GM19043 (cell line): ENCODE measurements at regions not wholly inside any gene's neighbourhood (a gene's known extent, or its start where the extent isn't known, plus 50 kb on each side); places are given as distances from the start of the nearest gene placed in this dataset.

Experiments used
- ATAC-seq: cut with Tn5 transposase; IDR thresholded peaks from one replicate; pipeline ENCODE4 v1.9.1; 2021; ENCODE audit warnings: low read depth; ENCODE audit not compliant: unreplicated experiment

DNA sequence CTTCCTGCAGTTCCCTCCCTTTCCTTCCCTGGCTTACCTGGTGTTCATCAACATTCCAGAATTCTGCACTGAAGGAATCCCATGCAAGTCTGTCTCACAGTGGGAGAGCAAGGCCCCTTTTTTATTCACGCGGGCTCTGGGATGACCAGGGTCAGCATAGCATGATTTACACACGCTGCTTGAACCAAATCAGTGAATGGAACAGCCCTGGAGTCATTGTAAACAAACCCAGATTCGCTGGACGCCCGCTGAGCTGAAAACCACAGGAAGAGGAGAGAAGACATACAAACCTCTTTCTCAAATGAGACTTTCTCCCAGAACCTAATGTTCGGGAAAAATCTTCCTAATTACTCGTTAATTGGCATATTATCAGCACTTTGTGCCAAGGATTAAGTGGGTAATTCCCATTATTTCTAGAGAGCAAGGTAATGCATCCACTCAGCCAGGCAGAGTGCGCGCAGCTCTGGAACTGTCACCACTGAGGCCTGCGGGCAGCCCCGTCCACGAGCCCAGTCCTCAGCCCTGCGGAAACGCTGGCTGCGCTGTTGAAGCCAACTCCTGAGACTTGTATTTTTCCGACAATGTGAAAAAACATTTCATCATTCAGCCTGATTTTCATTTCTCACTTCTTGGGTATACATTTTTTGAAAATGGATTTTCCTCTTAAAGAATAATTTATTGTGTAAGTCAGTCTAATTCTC, 140.0 kb downstream of the ETS2 start:
- ATAC-seq: no peak

- ATAC-seq: no peak
Measured at GRCh38 chr21:38944903-38945302, 139.2 kb downstream of the ETS2 start.

- no peak for ATAC-seq
Measured at GRCh38 chr21:38944402-38944801, 138.7 kb downstream of the ETS2 start.

- ATAC-seq: no peak
Measured at GRCh38 chr21:38942748-38943211, 137.1 kb downstream of the ETS2 start.

GRCh38 chr21:38938769-38939168, 133.0 kb downstream of the ETS2 start:
- ATAC-seq: no peak

DNA sequence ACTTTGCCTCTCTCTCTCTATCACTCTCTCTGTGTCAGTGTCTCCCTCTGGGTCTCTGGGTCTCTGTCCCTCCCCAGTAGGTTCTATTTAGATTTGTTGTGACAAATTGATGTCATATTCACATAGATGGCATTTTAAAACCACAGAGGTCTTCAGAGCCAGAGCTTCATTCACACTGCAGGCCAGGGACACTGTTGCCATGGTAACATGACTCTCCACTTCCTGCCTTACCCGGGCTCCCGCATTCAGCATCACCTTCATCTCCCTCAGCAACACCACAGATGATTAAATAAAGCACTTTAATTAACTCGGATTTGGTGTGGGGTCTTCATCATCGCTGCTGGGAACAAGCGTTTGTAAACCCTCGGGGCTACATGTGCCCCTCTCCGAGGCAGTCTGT, 132.6 kb downstream of the ETS2 start:
- no peak for ATAC-seq

- ATAC-seq: no peak
Measured at GRCh38 chr21:38937844-38938243, 132.1 kb downstream of the ETS2 start.

DNA sequence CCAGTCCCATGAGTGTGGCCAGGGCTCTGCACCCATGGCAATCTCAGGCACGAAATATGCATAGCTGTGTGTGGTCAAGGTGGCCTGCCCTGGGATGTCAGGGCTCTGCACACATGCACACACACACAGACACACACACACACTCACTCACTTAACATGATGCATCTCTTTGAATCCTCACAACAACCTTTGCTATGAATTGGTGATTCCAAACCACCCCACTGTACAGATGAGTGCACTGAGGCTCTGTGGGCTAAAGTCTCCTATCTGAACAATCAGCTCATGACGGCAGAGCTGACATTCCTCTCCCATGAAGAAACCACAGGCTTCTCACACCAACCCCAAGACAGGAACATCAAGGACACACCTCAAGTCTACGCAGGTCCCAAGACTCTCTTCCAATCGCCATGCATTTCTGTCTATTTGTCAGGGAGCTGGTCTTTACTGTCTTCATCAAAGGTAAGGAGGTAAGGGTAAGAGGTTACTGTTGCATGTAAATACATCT, 131.6 kb downstream of the ETS2 start:
- ATAC-seq: no peak

GRCh38 chr21:38936240-38936639, 130.5 kb downstream of the ETS2 start:
- no peak for ATAC-seq

GRCh38 chr21:38933731-38934130, 128.0 kb downstream of the ETS2 start:
- no peak for ATAC-seq

DNA sequence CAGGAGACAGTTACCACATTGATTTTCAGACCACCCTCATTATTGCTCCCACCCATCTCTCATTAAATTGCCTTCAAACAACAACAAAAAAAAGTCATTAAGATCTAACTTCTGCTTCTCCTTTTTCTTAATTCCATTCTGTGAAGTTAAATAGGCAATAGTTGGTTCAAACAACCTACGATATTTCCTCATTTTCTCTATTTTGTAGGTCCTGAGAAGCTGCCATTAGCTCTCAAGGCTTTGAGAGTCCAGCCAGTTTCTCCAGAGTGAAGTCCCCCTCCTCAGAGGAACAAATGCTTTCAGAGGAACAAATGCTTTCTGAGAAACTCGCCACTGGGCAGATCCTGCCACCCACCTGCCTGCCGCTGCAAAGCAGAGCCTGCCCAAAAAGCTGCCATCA, 125.6 kb downstream of the ETS2 start:
- no peak for ATAC-seq

DNA sequence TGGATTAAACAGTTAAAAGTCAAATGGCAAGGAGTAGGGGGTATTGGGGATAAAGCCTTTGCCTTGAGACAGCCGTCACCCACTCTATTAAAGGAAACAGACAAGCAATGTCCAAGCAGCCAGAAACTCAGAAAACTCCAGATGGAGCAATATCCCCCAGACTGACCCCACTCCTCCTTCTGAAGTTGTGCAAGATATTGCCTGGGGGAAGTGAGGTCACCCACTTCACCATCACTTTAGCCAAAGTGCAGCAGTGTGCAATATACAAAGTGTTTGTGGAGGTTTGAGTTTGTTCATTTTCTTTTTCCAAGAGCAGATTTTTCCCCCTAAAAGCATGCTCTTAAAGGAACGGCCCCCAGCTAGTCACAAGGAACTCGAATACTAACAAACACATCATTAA, 125.1 kb downstream of the ETS2 start:
- ATAC-seq: no peak

DNA sequence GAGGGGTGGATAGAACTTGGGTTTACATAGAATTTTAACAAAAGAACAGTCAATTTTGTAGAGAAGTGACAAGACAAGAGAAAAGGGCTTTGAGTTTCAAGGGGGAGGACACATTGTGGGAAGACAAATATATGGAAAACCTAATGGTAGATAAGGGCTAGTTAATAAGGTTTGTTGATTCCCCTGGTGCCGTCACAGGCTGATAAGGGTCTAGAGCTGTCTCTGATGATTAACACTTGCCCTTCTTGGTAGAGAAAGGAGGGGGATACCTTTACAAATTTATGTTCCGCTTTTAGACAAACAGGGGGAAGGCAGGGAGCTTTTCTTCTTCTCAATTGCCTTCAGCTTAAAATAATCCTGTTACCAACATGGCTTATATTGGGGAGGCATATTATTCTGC, 124.3 kb downstream of the ETS2 start:
- ATAC-seq: no peak

GRCh38 chr21:38929652-38930051, 123.9 kb downstream of the ETS2 start:
- no peak for ATAC-seq

DNA sequence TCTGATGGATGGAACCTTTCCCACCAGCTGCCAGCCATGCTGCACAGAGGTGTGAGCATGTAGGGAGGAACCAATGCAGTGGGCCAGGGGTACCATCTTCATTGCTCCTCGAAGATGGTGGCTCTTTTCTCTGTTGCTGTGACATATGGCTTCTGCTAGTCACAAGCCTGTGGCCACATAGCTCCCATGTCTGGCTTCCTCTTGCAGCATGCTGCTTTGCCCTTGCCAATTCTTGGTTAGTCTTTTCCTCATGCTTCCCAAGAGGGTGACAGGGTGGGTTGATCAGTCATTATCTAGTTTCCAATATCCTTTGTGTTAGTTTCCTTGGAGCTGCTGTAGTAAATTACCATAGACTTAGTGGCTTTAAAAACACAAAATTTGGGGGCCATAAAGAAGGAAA, 123.4 kb downstream of the ETS2 start:
- ATAC-seq: no peak

DNA sequence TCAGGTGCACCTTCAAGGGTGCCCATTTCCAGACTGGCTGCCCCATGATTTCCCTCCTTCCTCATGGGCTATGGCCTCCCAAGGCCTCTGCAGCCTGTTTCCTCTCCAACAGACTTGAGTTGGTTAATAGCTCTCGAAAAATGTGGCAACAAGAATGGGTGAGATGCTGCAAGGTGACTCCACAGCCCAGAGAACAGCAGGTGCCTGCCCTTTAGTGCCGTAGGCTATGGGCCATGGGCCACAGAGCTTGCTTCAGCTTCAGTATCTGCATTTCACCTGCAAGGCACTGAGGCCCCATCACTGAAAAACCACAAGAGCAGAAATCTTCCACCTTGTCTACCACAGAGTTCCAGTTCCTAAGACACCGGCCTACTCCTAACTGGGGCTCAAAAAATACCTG, 122.0 kb downstream of the ETS2 start:
- ATAC-seq: no peak

GRCh38 chr21:38925923-38926322, 120.2 kb downstream of the ETS2 start:
- ATAC-seq: no peak

- ATAC-seq: no peak
Measured at GRCh38 chr21:38925478-38925877, 119.7 kb downstream of the ETS2 start.

DNA sequence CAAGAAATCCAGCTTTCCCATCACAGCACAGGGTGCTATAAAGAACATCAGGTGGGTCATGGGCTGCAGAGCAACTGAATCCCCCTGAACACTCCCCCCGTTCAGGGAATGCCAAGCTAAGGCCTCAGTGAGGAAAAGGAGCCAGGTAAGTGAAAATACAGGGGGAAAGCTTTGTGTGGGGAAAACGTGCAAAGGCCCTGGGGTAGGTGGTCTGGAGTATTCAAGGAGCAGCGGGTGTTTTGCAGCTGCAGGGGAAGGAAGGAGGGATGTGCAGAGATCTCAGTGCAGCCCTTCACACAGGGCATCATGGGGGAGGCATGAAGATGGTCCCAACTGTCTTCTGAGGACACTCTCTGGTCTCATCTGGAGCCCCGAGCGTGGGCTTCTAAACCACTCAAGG, 119.2 kb downstream of the ETS2 start:
- ATAC-seq: no peak

- no peak for ATAC-seq
Measured at GRCh38 chr21:38923429-38923828, 117.7 kb downstream of the ETS2 start.

- ATAC-seq: no peak
Measured at GRCh38 chr21:38922474-38923235, 116.9 kb downstream of the ETS2 start.
